Left ventricle myocardium inferior (tissue), 1 donor: ENCODE measurements at regions not wholly inside any gene's neighbourhood (a gene's known extent, or its start where the extent isn't known, plus 50 kb on each side); places are given as distances from the start of the nearest gene placed in this dataset.

Experiments used
- DNase-seq: peaks from one replicate; pipeline ENCODE4 v3.0.0-alpha.2; 2020
- H3K27ac ChIP-seq: fragments of 200-600 bp; replicated peaks from 2 replicates; pipeline ENCODE4 v1.8.0; 2021
- H3K27me3 ChIP-seq: fragments of 200-600 bp; 2 replicates; pipeline ENCODE4 v1.8.0; 2021; ENCODE audit warnings: low read depth
- H3K36me3 ChIP-seq: fragments of 200-600 bp; 2 replicates; pipeline ENCODE4 v1.8.0; 2021
- H3K4me1 ChIP-seq: fragments of 200-600 bp; 2 replicates; pipeline ENCODE4 v1.8.0; 2021
- H3K4me3 ChIP-seq: fragments of 200-600 bp; 2 replicates; pipeline ENCODE4 v1.8.0; 2021; ENCODE audit warnings: mild to moderate bottlenecking, moderate library complexity
- H3K9me3 ChIP-seq: fragments of 200-600 bp; replicated peaks from 2 replicates; pipeline ENCODE4 v1.8.0; 2021
- CTCF ChIP-seq: fragments of 200-600 bp; IDR thresholded peaks from 2 replicates; pipeline ENCODE4 v1.8.0; 2021; ENCODE audit warnings: antibody characterized with exemption, mild to moderate bottlenecking, borderline replicate concordance
- intact Hi-C: fragments of 100-400 bp; cut with micrococcal nuclease; formaldehyde crosslinking; loops from one replicate; pipeline ENCODE4 v1.11.0; 2022
- donor health status: DM: no; HTN: yes; CAD: no; lungs with severe emphysema.

GRCh38 chr18:59813942-59814341 lies 85.9 kb upstream of the PMAIP1 start:
- Histone ChIP-seq H3K4me3 (no peak overlapping the region), H3K27ac (no peak overlapping the region), H3K4me1 (no peaks in the 10 kb centered on the region), H3K27me3 (peaks cover 33% of the 10 kb centered on the region), H3K9me3 (no peaks in the 10 kb centered on the region), H3K36me3 (no peaks in the 10 kb centered on the region)
- TF ChIP-seq CTCF = no peak
- no peak for DNase-seq
- intact Hi-C loops = no loop called here

DNA sequence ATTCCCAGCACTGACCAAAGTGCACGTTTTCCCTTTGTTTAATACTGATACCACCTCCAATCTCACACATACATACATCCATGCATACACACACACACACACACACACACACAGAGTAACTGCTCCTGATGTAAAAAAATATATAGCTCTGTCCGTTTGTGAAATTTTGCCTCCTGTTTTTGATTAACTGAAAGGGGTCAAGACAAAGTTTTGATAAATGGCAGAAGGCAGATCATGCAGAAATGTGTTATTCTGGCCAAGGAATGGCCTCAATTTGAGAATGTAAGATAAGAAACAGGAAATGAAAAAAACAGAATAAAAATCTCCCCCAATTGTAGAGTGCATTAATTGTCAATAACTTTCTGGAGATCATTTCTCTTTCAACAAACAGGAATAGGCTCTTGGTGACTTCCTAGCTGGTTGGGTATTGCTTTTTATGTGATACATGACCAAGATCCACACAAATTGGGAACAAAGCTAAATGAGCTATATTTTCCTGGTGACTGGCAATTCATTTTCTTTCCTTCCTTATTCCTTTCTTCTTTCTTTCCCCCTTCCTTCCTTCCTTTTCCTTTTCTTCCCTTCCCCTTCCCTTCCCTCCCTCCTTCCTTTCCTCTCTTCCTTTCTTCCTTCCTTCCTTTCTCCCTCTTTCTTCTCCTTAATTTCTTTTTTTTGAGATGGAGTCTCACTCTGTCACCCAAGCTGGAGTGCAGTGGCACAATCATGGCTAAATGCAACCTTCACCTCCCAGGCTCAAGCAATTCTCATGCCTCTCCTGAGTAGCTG lies 88.9 kb upstream of the PMAIP1 start:
- Histone ChIP-seq H3K9me3 (no peaks in the 10 kb centered on the region), H3K4me3 (no peak overlapping the region), H3K36me3 (no peaks in the 10 kb centered on the region), H3K4me1 (no peaks in the 10 kb centered on the region), H3K27me3 (peaks cover 17% of the 10 kb centered on the region), H3K27ac (no peak overlapping the region)
- intact Hi-C loops = no loop called here
- no peak for TF ChIP-seq CTCF
- no peak for DNase-seq

- Histone ChIP-seq H3K27me3 (peaks cover 17% of the 10 kb centered on the region), H3K4me3 (no peak overlapping the region), H3K36me3 (no peaks in the 10 kb centered on the region), H3K4me1 (no peaks in the 10 kb centered on the region), H3K9me3 (no peaks in the 10 kb centered on the region), H3K27ac (no peak overlapping the region)
- no peak for DNase-seq
- TF ChIP-seq CTCF = no peak
- intact Hi-C loops = no loop called here
Measured at GRCh38 chr18:59810183-59810582, 89.6 kb upstream of the PMAIP1 start.

DNA sequence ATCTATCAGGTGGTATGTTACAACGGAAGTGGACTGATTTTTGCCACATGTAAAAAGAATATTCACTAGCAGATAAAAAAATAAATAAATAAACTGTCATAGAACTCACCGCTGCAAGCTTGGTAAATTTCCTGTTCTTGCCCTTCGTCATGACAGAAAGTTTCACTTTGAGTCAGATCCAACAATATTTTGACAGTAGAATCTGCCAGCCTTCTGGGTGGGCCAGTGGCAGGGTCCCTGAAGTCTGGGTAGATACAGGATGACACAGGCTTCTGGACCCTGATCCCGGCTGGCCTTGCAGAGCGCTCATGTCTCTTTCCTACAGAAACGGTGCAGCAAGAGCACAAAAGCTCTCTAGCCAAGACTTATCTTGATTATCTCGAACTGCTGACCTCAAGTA lies 97.8 kb upstream of the PMAIP1 start:
- no peak for TF ChIP-seq CTCF
- H3K4me1 ChIP-seq = no peaks in the 10 kb centered on the region
- no peak overlapping the region for H3K4me3 ChIP-seq
- intact Hi-C loops = no loop called here
- H3K9me3 ChIP-seq = no peaks in the 10 kb centered on the region
- no peaks in the 10 kb centered on the region for H3K36me3 ChIP-seq
- no peak for DNase-seq
- H3K27ac ChIP-seq = no peak overlapping the region
- no peaks in the 10 kb centered on the region for H3K27me3 ChIP-seq

DNA sequence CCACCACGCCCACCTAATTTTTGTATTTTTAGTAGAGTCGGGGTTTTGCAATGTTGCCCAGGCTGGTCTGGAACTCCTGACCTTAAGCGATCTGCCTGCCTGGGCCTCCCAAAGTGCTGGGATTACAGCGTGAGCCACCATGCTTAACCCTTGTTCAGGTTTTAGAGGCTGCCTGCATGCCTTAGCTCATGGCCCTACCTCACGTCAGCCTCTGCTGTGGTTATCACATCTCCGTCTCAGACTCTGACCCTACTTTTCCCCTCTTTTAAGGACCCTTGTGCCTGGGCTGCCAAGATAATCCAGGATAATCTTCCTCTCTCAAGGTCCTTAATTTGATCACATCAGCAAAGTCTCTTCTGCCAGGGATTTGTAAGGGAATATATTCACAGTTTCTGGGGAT lies 98.2 kb upstream of the PMAIP1 start:
- no peak overlapping the region for H3K27ac ChIP-seq
- no peaks in the 10 kb centered on the region for H3K4me1 ChIP-seq
- no peaks in the 10 kb centered on the region for H3K27me3 ChIP-seq
- no peak for DNase-seq
- no peaks in the 10 kb centered on the region for H3K9me3 ChIP-seq
- no peak for TF ChIP-seq CTCF
- intact Hi-C loops = no loop called here
- H3K36me3 ChIP-seq = no peaks in the 10 kb centered on the region
- H3K4me3 ChIP-seq = no peak overlapping the region
